OCI-LY7 (cell line): ENCODE measurements at regions not wholly inside any gene's neighbourhood (a gene's known extent, or its start where the extent isn't known, plus 50 kb on each side); places are given as distances from the start of the nearest gene placed in this dataset.

Experiments used
- BruUV-seq: library from RNA; stranded (reverse); fragments of 400-500 nt; replicated peaks from 2 replicates; lab custom pipeline; 2021; lab: Mats Ljungman, UMichigan
- CTCF ChIA-PET: fragments of 300-600 bp; sonication (Branson Sonifier 250); formaldehyde crosslinking; loops from one replicate; lab custom pipeline; 2022; ENCODE audit warnings: antibody characterized with exemption; ENCODE audit not compliant: unreplicated experiment; lab: Charles Lee
- POLR2A ChIA-PET: fragments of 300-600 bp; sonication (Branson Sonifier 250); formaldehyde crosslinking; loops from one replicate; lab custom pipeline; 2022; ENCODE audit warnings: antibody characterized with exemption; lab: Charles Lee
- DNase-seq: peaks from one replicate; pipeline ENCODE4 v3.0.0-alpha.2; 2015; ENCODE audit warnings: low spot score
- H2AFZ ChIP-seq: fragments of 200-600 bp; sonication (generic), shearing (Covaris generic); 2 replicates; pipeline ENCODE4 v1.6.1; 2014; ENCODE audit warnings: mild to moderate bottlenecking, antibody characterized with exemption, low read length, moderate library complexity
- H3K27ac ChIP-seq: fragments of 200-600 bp; sonication (generic); 2 replicates; pipeline ENCODE4 v1.5.1; 2014; ENCODE audit warnings: mixed run types, low read depth, mild to moderate bottlenecking, moderate library complexity, low read length, inconsistent platforms; ENCODE audit not compliant: poor library complexity, severe bottlenecking
- H3K36me3 ChIP-seq: fragments of 200-600 bp; sonication (generic); 2 replicates; pipeline ENCODE4 v1.6.1; 2014; ENCODE audit warnings: mild to moderate bottlenecking, antibody characterized with exemption, low read length, moderate library complexity, mixed read lengths; ENCODE audit not compliant: insufficient read depth
- H3K4me1 ChIP-seq: fragments of 200-600 bp; sonication (generic); 2 replicates; pipeline ENCODE4 v1.5.1; 2014; ENCODE audit warnings: mild to moderate bottlenecking, low read length; ENCODE audit not compliant: insufficient read depth, poor library complexity, severe bottlenecking
- H3K4me2 ChIP-seq: fragments of 200-600 bp; sonication (generic); 2 replicates; pipeline ENCODE4 v1.6.1; 2014; ENCODE audit warnings: mild to moderate bottlenecking, low read length
- H3K4me3 ChIP-seq: fragments of 200-600 bp; sonication (generic); 2 replicates; pipeline ENCODE4 v1.5.1; 2014; ENCODE audit warnings: mild to moderate bottlenecking, low read depth, low read length; ENCODE audit not compliant: poor library complexity, severe bottlenecking
- H3K79me2 ChIP-seq: fragments of 200-600 bp; sonication (generic); 2 replicates; pipeline ENCODE4 v1.6.1; 2016; ENCODE audit warnings: low read depth, mild to moderate bottlenecking, low read length, moderate library complexity, mixed read lengths; ENCODE audit not compliant: insufficient read depth
- H3K9me2 ChIP-seq: fragments of 200-600 bp; sonication (generic); 2 replicates; pipeline ENCODE4 v1.6.1; 2016; ENCODE audit warnings: mild to moderate bottlenecking, low read length, mixed read lengths; ENCODE audit not compliant: insufficient read depth
- H3K9me3 ChIP-seq: fragments of 200-600 bp; sonication (generic); 2 replicates; pipeline ENCODE4 v1.6.1; 2014; ENCODE audit warnings: mild to moderate bottlenecking, mixed run types, low read length, mixed read lengths
- H4K20me1 ChIP-seq: fragments of 200-600 bp; sonication (generic); 2 replicates; pipeline ENCODE4 v1.6.1; 2014; ENCODE audit warnings: mild to moderate bottlenecking, antibody characterized with exemption, low read length, moderate library complexity, mixed read lengths; ENCODE audit not compliant: insufficient read depth
- EZH2phosphoT487 ChIP-seq: fragments of 200-600 bp; sonication (generic); IDR thresholded peaks from 2 replicates; pipeline ENCODE4 v1.6.1; 2018; ENCODE audit warnings: low read depth, borderline replicate concordance, mild to moderate bottlenecking, mixed run types, antibody characterized with exemption, low read length, moderate library complexity, mixed read lengths
- intact Hi-C: fragments of 100-400 bp; cut with micrococcal nuclease; formaldehyde crosslinking; loops from one replicate; pipeline ENCODE4 v1.10.0; 2022; ENCODE audit not compliant: unreplicated experiment
- TF ChIP-seq, protein P1 (sequence below): fragments of 200-600 bp; sonication (generic); conservative IDR thresholded peaks from 2 replicates; pipeline ENCODE4 v1.5.1; 2014; ENCODE audit warnings: mild to moderate bottlenecking, antibody characterized with exemption, low read length, moderate library complexity, mixed read lengths

DNA sequence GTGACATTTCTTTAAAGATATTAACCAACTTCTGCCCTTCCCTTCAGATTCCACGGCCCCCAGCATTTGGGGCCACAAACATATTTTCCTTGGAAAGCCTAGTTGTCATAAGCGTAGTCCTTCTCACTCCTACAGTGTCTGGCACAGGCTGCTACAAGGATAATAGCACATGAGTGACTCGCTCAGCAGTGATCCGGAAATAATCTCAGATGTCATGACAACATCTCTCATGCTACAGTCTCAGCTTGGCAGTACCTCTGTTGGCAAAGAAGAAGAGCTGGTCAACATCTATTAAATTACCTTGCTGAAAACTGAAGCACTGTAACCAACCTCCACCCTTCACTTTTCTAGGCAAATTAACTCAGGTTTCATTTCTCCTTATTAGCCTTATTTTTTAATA is 351.7 kb downstream of the RAD51AP2 start:
- no peak overlapping the region for H2AFZ ChIP-seq
- H3K36me3 ChIP-seq: no peaks in the 10 kb centered on the region
- TF ChIP-seq EZH2phosphoT487: no peak
- no peaks in the 10 kb centered on the region for H4K20me1 ChIP-seq
- POLR2A ChIA-PET: interaction anchor here (0.7 to 3.0 kb wide), 4 partner anchors 10 to 558 kb away, joined by 3 to 13 read pairs (median 4); no protein-coding TSS in a partner anchor
- H3K27ac ChIP-seq: no peak overlapping the region
- intact Hi-C loops: loop anchor here (10.0 kb wide), 2 partner anchors 348 to 542 kb away; partner anchors contain the start of gene RAD51AP2
- no TSS peak for BruUV-seq
- no peaks in the 10 kb centered on the region for H3K4me1 ChIP-seq
- no peaks in the 10 kb centered on the region for H3K9me3 ChIP-seq
- H3K9me2 ChIP-seq: no peaks in the 10 kb centered on the region
- CTCF ChIA-PET: no interaction called here
- H3K4me2 ChIP-seq: no peak overlapping the region
- DNase-seq: no peak
- no peak overlapping the region for H3K4me3 ChIP-seq
- H3K79me2 ChIP-seq: no peaks in the 10 kb centered on the region

DNA sequence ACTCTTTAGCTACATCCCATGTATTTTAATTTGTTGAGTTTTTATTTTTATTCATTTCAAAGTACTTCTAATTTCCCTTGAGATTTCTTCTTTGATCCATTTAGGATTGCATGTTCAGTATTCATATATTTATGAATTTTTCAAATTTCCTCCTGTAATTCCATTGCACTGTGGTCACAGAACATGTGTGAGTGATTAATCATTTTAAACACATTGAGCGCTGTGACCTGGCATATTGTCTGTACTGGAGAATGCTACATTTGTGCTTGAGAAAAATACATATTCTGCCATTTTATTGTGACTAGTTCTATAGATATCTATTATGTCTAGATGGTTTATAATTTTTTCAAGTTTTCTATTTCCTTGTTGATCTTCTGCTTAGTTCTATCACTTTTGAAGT is 353.7 kb downstream of the RAD51AP2 start:
- CTCF ChIA-PET: no interaction called here

DNA sequence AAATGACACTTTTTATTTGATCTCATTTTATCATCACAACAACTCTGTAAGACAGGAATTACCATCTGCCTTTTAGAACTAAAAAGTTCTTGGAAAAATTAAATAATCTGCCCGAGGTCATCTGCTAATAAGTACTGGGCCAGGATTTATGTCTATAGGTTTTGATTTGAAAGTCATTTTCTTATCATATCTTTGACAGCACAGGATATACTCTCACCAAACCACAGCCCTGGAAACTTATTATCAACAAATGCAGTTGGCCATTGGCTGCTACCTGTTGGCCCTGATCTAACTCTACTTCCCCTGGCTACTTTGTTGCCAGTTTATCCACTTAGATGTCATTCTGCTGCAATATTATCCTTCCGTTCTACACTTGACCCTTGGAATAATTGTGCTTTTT is 354.6 kb downstream of the RAD51AP2 start:
- Histone ChIP-seq H3K36me3 (no peaks in the 10 kb centered on the region), H3K9me3 (no peaks in the 10 kb centered on the region), H3K79me2 (no peaks in the 10 kb centered on the region), H3K4me1 (peaks cover 16% of the 10 kb centered on the region), H2AFZ (no peak overlapping the region), H3K27ac (no peak overlapping the region), H3K4me3 (no peak overlapping the region), H4K20me1 (no peaks in the 10 kb centered on the region), H3K4me2 (no peak overlapping the region), H3K9me2 (no peaks in the 10 kb centered on the region)
- POLR2A ChIA-PET: interaction anchor here (0.8 to 1.1 kb wide), 2 partner anchors 9 to 26 kb away, joined by 3 to 4 read pairs; no protein-coding TSS in a partner anchor
- DNase-seq: no peak
- intact Hi-C loops: loop anchor here (5.0 to 10.0 kb wide), 3 partner anchors 39 to 539 kb away; partner anchors contain the start of gene RAD51AP2
- CTCF ChIA-PET: no interaction called here
- BruUV-seq: no TSS peak
- TF ChIP-seq EZH2phosphoT487: no peak
- TF ChIP-seq, protein P1, sequence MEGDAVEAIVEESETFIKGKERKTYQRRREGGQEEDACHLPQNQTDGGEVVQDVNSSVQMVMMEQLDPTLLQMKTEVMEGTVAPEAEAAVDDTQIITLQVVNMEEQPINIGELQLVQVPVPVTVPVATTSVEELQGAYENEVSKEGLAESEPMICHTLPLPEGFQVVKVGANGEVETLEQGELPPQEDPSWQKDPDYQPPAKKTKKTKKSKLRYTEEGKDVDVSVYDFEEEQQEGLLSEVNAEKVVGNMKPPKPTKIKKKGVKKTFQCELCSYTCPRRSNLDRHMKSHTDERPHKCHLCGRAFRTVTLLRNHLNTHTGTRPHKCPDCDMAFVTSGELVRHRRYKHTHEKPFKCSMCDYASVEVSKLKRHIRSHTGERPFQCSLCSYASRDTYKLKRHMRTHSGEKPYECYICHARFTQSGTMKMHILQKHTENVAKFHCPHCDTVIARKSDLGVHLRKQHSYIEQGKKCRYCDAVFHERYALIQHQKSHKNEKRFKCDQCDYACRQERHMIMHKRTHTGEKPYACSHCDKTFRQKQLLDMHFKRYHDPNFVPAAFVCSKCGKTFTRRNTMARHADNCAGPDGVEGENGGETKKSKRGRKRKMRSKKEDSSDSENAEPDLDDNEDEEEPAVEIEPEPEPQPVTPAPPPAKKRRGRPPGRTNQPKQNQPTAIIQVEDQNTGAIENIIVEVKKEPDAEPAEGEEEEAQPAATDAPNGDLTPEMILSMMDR: no peak

More for the DNA sequence above, 353.7 kb downstream of the RAD51AP2 start:
- Histone ChIP-seq H3K27ac (no peak overlapping the region), H3K4me2 (no peak overlapping the region), H3K79me2 (no peaks in the 10 kb centered on the region), H3K4me1 (peaks cover 16% of the 10 kb centered on the region), H4K20me1 (no peaks in the 10 kb centered on the region), H3K36me3 (no peaks in the 10 kb centered on the region), H2AFZ (no peak overlapping the region), H3K9me2 (no peaks in the 10 kb centered on the region), H3K4me3 (no peak overlapping the region), H3K9me3 (no peaks in the 10 kb centered on the region)
- no peak for TF ChIP-seq EZH2phosphoT487
- no peak for DNase-seq
- intact Hi-C loops: loop anchor here (5.0 to 10.0 kb wide), 3 partner anchors 38 to 540 kb away; partner anchors contain the start of gene RAD51AP2
- BruUV-seq: no TSS peak
- POLR2A ChIA-PET: interaction anchor here (0.8 to 1.1 kb wide), 2 partner anchors 8 to 27 kb away, joined by 3 to 4 read pairs; no protein-coding TSS in a partner anchor
